Adipocyte (in vitro differentiated cells): ENCODE measurements at regions not wholly inside any gene's neighbourhood (a gene's known extent, or its start where the extent isn't known, plus 50 kb on each side); places are given as distances from the start of the nearest gene placed in this dataset.

Experiments
- DNase-seq: peaks from one replicate; pipeline ENCODE4 v3.0.0-alpha.2; 2015; ENCODE audit warnings: low read depth
- H3K27me3 ChIP-seq: replicated peaks from 2 replicates; pipeline ENCODE4 v1.7.0; 2013; ENCODE audit warnings: mild to moderate bottlenecking, low read length, moderate library complexity; ENCODE audit not compliant: control insufficient read depth, insufficient read depth
- H3K36me3 ChIP-seq: 2 replicates; pipeline ENCODE4 v1.7.0; 2013; ENCODE audit warnings: low read length, mild to moderate bottlenecking, moderate library complexity; ENCODE audit not compliant: control insufficient read depth, insufficient read depth, severe bottlenecking
- H3K4me1 ChIP-seq: 2 replicates; pipeline ENCODE4 v1.7.0; 2013; ENCODE audit warnings: mild to moderate bottlenecking, low read length, moderate library complexity; ENCODE audit not compliant: control insufficient read depth, insufficient read depth
- H3K4me3 ChIP-seq: 2 replicates; pipeline ENCODE4 v1.7.0; 2013; ENCODE audit warnings: mild to moderate bottlenecking, low read length, moderate library complexity
- H3K9ac ChIP-seq: 2 replicates; pipeline ENCODE4 v1.7.0; 2013; ENCODE audit warnings: mild to moderate bottlenecking, low read length, moderate library complexity
- H3K9me3 ChIP-seq: 2 replicates; pipeline ENCODE4 v1.7.0; 2013; ENCODE audit warnings: mild to moderate bottlenecking, low read length, moderate library complexity; ENCODE audit not compliant: control insufficient read depth

DNA sequence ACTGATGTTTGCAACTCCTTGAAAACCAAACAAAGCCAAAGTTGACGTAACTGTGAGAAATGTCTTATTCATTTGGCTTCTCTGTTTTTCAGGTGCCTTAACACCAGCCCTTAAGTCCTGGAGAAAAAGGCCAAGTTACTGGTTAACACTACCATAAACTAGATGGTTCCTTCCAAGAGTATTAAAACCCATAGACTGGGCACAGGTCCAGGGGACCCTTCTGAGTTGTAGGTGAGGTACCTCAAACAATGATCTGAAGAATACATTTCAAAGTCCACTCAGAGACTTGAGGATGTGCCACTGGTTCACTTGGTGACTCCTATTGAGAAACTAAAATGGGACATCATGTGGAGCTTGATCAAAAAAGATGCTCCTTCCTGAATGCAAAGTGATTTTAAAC, 87.0 kb downstream of the NKX6-1 start:
- DNase-seq, result no peak

GRCh38 chr4:84407554-84408407, 91.3 kb downstream of the NKX6-1 start:
- Histone ChIP-seq H3K36me3 (no peaks in the 10 kb centered on the region), H3K27me3 (peaks cover 5% of the 10 kb centered on the region), H3K4me1 (no peaks in the 10 kb centered on the region), H3K4me3 (no peak overlapping the region), H3K9ac (no peak overlapping the region), H3K9me3 (no peaks in the 10 kb centered on the region)
- no peak for DNase-seq

More for the DNA sequence above, 87.0 kb downstream of the NKX6-1 start:
- H3K9ac ChIP-seq, result no peak overlapping the region
- no peaks in the 10 kb centered on the region for H3K36me3 ChIP-seq
- no peaks in the 10 kb centered on the region for H3K4me1 ChIP-seq
- H3K4me3 ChIP-seq, result no peak overlapping the region
- peaks cover 7% of the 10 kb centered on the region for H3K27me3 ChIP-seq
- H3K9me3 ChIP-seq, result no peaks in the 10 kb centered on the region

DNA sequence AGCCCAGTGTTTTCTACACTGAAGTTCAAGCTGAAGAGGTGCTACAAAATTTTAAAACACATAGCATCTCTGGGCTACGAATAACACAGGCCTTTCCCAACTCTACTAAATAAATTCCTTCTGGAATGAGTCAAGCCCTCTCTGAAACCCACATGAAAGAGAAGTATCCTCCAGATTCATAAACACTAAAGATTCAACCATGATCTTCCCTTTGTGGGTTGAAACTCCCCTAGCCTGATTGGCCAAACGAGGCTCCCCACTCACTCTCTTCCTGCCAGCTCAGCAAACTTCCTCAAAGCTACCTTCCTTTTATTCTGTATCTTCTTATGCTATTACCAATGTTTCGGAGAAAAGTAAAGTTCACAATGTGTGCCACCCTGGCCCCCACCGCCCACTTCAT, 95.4 kb downstream of the NKX6-1 start:
- Histone ChIP-seq H3K9ac (no peak overlapping the region), H3K4me1 (no peaks in the 10 kb centered on the region), H3K27me3 (no peaks in the 10 kb centered on the region), H3K4me3 (no peak overlapping the region), H3K36me3 (no peaks in the 10 kb centered on the region), H3K9me3 (no peaks in the 10 kb centered on the region)
- no peak for DNase-seq

DNA sequence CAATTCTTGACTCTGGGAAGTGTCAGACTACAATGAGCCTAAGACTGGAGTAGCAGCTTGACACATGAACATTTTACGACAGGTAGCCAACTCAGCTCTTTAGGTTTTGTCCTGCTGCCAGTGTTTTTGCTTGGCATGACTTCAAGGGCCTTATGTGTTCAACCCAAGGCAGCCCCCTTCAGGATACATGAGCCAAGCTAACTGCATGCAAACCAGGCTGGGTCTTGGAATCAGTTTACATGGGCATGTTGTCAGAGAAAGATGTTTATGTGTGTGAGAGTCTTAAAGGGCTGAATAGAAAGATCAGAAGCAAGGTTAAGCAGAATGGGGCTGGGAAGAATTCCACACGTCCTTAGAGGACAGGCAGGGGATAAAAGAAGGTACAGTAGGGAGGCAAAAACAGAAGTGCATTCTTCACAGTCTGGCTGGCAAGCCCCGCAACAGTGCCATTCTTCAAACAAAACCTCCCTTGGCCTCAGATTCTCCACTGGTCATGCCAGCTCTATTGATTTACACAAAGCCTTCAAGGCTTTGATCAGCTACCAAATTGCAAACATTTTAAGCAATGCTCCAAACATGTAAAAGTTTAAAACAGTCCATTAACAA, 97.3 kb downstream of the NKX6-1 start:
- no peaks in the 10 kb centered on the region for H3K9me3 ChIP-seq
- H3K27me3 ChIP-seq, result no peaks in the 10 kb centered on the region
- no peaks in the 10 kb centered on the region for H3K4me1 ChIP-seq
- DNase-seq, result no peak
- no peaks in the 10 kb centered on the region for H3K36me3 ChIP-seq
- no peak overlapping the region for H3K9ac ChIP-seq
- H3K4me3 ChIP-seq, result no peak overlapping the region

- Histone ChIP-seq H3K9me3 (no peaks in the 10 kb centered on the region), H3K4me1 (no peaks in the 10 kb centered on the region), H3K9ac (no peak overlapping the region), H3K4me3 (no peak overlapping the region), H3K27me3 (no peaks in the 10 kb centered on the region), H3K36me3 (no peaks in the 10 kb centered on the region)
- no peak for DNase-seq
These were observed 104.7 kb downstream of the NKX6-1 start for GRCh38 chr4:84394386-84394785.

DNA sequence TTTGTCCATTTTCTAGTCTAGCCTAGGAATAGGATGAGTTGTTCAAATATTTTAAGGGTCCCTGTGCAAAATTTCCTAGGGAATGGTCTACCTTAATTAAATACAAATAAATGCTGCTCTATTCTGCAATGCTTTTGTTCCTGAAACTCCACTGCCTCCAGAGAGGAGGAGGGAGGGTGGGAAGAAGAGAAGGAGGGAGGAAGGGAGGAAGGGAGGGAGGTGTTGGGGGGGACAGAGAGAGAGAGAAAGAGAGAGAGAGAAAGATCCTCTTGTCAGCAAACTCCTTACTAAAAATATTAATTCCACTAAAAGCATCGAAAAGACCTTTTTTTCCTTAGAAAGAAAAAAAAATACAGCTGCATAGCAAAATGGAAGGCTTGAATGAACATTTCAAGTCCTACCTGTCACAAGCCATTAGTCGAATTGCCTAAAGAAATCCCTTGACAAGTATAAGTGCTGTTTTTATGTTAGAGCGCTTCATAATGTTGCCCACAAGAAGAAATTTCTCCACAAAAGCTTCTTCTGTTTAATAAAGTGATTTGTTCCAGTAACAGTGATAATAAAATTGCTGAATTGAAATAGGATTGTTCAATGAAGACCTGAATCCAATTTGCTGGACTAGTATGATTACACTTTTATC, 106.0 kb downstream of the NKX6-1 start:
- no peaks in the 10 kb centered on the region for H3K27me3 ChIP-seq
- no peak overlapping the region for H3K9ac ChIP-seq

GRCh38 chr4:84389406-84389805, 109.7 kb downstream of the NKX6-1 start:
- no peaks in the 10 kb centered on the region for H3K27me3 ChIP-seq
- H3K9me3 ChIP-seq, result no peaks in the 10 kb centered on the region
- H3K4me3 ChIP-seq, result no peak overlapping the region

More for the DNA sequence above, 106.0 kb downstream of the NKX6-1 start:
- no peak for DNase-seq
- Histone ChIP-seq H3K9me3 (no peaks in the 10 kb centered on the region), H3K36me3 (no peaks in the 10 kb centered on the region), H3K4me3 (no peak overlapping the region), H3K4me1 (no peaks in the 10 kb centered on the region)

DNA sequence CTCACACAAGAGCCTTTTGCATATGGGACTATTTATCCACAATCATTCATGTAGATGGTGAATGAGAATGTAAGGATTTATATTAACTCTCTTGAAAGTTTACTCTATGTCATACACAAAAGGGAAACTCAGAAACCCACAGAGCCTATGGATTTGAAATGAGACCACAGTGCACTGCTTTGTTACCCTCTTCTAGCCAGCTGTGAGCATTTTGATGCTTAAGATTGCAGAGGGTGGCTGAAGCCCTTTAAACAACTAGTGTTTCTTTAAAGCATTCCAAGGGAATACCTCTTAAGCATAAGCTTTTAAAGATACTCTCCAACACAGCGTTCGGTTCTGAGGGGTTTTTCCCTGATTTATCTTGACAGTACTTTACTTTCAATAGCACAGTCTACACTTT, 113.9 kb downstream of the NKX6-1 start:
- H3K9me3 ChIP-seq, result no peaks in the 10 kb centered on the region
- H3K4me3 ChIP-seq, result no peak overlapping the region

More at GRCh38 chr4:84389406-84389805, 109.7 kb downstream of the NKX6-1 start:
- Histone ChIP-seq H3K36me3 (no peaks in the 10 kb centered on the region), H3K9ac (no peak overlapping the region), H3K4me1 (no peaks in the 10 kb centered on the region)
- no peak for DNase-seq

DNA sequence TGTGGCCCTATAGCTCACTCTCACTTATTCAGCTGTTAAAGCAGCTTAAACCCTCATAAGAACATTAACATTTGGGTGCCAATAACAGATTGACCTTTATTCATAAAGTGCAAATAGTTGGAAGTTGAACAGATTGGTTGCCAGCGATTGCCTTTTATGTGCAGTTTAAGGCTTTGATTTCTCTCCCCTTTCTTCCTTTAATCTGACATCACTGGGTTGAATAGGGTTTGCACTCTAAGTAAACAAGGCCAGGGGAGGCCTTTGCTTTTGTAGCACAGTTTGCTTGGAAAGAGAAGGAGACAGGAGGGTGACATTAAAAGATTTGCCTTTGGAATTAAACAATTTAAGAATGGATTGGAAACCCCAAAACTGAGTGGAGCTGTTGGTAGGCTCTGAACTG, 114.3 kb downstream of the NKX6-1 start:
- Histone ChIP-seq H3K4me3 (no peak overlapping the region), H3K36me3 (no peaks in the 10 kb centered on the region), H3K4me1 (peaks cover 7% of the 10 kb centered on the region), H3K9me3 (no peaks in the 10 kb centered on the region), H3K9ac (no peak overlapping the region), H3K27me3 (peaks cover 4% of the 10 kb centered on the region)
- no peak for DNase-seq

More for the DNA sequence above, 113.9 kb downstream of the NKX6-1 start:
- no peaks in the 10 kb centered on the region for H3K36me3 ChIP-seq
- peaks cover 4% of the 10 kb centered on the region for H3K27me3 ChIP-seq
- peaks cover 3% of the 10 kb centered on the region for H3K4me1 ChIP-seq
- no peak overlapping the region for H3K9ac ChIP-seq
- DNase-seq, result no peak

- DNase-seq, result no peak
- no peak overlapping the region for H3K9ac ChIP-seq
- no peak overlapping the region for H3K4me3 ChIP-seq
- H3K36me3 ChIP-seq, result no peaks in the 10 kb centered on the region
- peaks cover 4% of the 10 kb centered on the region for H3K27me3 ChIP-seq
- peaks cover 8% of the 10 kb centered on the region for H3K4me1 ChIP-seq
- H3K9me3 ChIP-seq, result no peaks in the 10 kb centered on the region
These were observed 117.3 kb downstream of the NKX6-1 start for GRCh38 chr4:84381759-84382158.

- Histone ChIP-seq H3K4me3 (peak overlapping the region; percentile 47), H3K4me1 (peaks cover 8% of the 10 kb centered on the region), H3K36me3 (no peaks in the 10 kb centered on the region), H3K9ac (no peak overlapping the region), H3K9me3 (no peaks in the 10 kb centered on the region), H3K27me3 (peaks cover 4% of the 10 kb centered on the region)
- no peak for DNase-seq
These were observed 119.0 kb downstream of the NKX6-1 start for GRCh38 chr4:84379917-84380641.
